ENCODE measurements at regions not wholly inside any gene's neighbourhood (a gene's known extent, or its start where the extent isn't known, plus 50 kb on each side); places are given as distances from the start of the nearest gene placed in this dataset.

DNA sequence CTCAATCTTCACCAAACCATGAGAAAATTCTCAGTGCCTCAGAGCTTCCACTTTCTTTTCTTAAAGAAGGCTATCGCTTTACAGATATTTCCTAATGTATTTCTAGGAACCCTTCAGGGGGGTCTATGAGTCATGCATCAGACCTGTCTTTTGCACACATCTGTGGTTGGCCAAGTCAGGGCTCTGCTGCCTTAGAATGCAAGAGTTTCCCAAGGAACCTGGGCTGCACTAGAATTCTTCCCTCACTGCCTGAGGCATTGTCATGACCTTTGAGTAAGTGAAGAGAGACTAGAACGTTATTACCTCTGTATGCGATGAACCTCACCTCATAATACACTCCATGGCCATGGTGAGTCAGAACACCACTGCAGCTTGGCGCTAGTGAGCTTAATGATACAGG is 365.0 kb upstream of the ID4 start:
- H3K36me3 ChIP-seq (ENCODE audit: control insufficient read depth, insufficient read depth, low read length), result no peaks in the 10 kb centered on the region
- H3K27ac ChIP-seq (ENCODE audit: insufficient read depth, low read length, poor library complexity, severe bottlenecking), result no peak overlapping the region
- no peak for DNase-seq
- H3K27me3 ChIP-seq (replicated peaks; ENCODE audit: control insufficient read depth, insufficient read depth, low read length, poor library complexity, severe bottlenecking), result no peaks in the 10 kb centered on the region
- no peak overlapping the region for H3K4me3 ChIP-seq (ENCODE audit: insufficient read depth, low read depth, low read length, poor library complexity, severe bottlenecking)
- H3K4me1 ChIP-seq (ENCODE audit: control insufficient read depth, insufficient read depth, low read length, poor library complexity, severe bottlenecking), result no peaks in the 10 kb centered on the region
- H3K9me3 ChIP-seq (ENCODE audit: control insufficient read depth, low read length), result no peaks in the 10 kb centered on the region

DNA sequence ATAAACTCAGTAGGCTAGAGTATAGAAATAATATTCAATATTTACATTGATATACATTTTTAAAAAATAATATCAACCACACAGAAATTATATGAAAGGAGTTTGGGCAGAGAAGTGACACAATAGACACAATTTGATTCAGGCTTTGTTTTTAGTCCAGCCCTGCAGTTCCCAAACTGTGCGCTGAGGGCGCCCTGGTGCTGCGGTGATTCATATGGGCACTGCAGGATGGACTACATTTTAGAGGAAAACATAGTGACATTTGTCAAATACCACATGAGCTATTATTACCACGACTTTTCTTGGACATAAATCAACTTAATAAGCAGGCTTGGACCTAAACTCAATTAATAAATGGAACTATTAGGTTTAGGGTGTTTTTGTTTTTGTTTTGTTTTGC is 364.3 kb upstream of the ID4 start:
- DNase-seq, result no peak
- Histone ChIP-seq H3K4me1 (ENCODE audit: control insufficient read depth, insufficient read depth, low read length, poor library complexity, severe bottlenecking) (no peaks in the 10 kb centered on the region), H3K9me3 (ENCODE audit: control insufficient read depth, low read length) (no peaks in the 10 kb centered on the region), H3K36me3 (ENCODE audit: control insufficient read depth, insufficient read depth, low read length) (no peaks in the 10 kb centered on the region), H3K27me3 (replicated peaks; ENCODE audit: control insufficient read depth, insufficient read depth, low read length, poor library complexity, severe bottlenecking) (no peaks in the 10 kb centered on the region), H3K4me3 (ENCODE audit: insufficient read depth, low read depth, low read length, poor library complexity, severe bottlenecking) (no peak overlapping the region), H3K27ac (ENCODE audit: insufficient read depth, low read length, poor library complexity, severe bottlenecking) (no peak overlapping the region)

DNA sequence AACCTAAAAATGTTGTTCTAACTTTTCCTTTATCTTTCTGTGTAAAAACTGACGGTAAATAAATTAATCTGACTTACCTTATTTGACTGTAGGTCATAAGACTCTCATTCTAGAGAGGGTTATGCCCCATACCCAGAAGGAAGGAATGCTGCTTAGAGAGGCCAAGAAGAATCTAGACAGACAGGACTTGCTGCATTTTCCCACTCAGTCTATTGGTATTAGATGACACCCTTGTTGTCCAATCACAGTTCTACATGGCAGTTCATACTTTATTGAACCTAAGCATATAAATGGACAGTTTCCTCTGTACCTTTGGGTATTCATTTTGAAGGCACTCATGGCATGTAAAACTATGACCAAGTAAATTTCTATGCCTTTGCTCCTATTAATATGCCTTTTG is 359.6 kb upstream of the ID4 start:
- no peak overlapping the region for H3K4me3 ChIP-seq (ENCODE audit: insufficient read depth, low read depth, low read length, poor library complexity, severe bottlenecking)
- no peaks in the 10 kb centered on the region for H3K4me1 ChIP-seq (ENCODE audit: control insufficient read depth, insufficient read depth, low read length, poor library complexity, severe bottlenecking)
- no peaks in the 10 kb centered on the region for H3K9me3 ChIP-seq (ENCODE audit: control insufficient read depth, low read length)
- H3K27me3 ChIP-seq (replicated peaks; ENCODE audit: control insufficient read depth, insufficient read depth, low read length, poor library complexity, severe bottlenecking), result no peaks in the 10 kb centered on the region
- no peaks in the 10 kb centered on the region for H3K36me3 ChIP-seq (ENCODE audit: control insufficient read depth, insufficient read depth, low read length)
- H3K27ac ChIP-seq (ENCODE audit: insufficient read depth, low read length, poor library complexity, severe bottlenecking), result no peak overlapping the region
- DNase-seq, result no peak

DNA sequence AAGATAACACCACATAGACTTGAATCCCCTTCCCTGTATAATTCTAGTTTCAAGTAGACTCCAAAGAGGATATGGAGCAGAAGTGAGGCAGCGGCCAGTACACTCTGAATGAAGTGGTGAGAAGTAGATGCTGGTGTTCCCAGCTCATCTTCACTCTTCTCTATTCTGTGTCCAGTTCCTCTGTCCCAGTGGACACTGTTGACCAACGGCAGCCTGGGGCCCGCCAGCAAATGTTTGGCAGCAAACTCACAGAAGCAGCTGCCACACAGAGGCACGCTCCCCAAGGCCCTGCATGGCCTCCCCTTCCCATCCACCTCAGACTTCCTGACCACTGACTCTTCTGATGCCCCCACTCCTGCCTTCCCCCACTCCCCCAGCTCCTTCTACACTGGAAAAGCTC is 358.9 kb upstream of the ID4 start:
- Histone ChIP-seq H3K9me3 (ENCODE audit: control insufficient read depth, low read length) (no peaks in the 10 kb centered on the region), H3K27me3 (replicated peaks; ENCODE audit: control insufficient read depth, insufficient read depth, low read length, poor library complexity, severe bottlenecking) (no peaks in the 10 kb centered on the region), H3K4me1 (ENCODE audit: control insufficient read depth, insufficient read depth, low read length, poor library complexity, severe bottlenecking) (no peaks in the 10 kb centered on the region), H3K36me3 (ENCODE audit: control insufficient read depth, insufficient read depth, low read length) (no peaks in the 10 kb centered on the region), H3K4me3 (ENCODE audit: insufficient read depth, low read depth, low read length, poor library complexity, severe bottlenecking) (no peak overlapping the region), H3K27ac (ENCODE audit: insufficient read depth, low read length, poor library complexity, severe bottlenecking) (no peak overlapping the region)
- no peak for DNase-seq

DNA sequence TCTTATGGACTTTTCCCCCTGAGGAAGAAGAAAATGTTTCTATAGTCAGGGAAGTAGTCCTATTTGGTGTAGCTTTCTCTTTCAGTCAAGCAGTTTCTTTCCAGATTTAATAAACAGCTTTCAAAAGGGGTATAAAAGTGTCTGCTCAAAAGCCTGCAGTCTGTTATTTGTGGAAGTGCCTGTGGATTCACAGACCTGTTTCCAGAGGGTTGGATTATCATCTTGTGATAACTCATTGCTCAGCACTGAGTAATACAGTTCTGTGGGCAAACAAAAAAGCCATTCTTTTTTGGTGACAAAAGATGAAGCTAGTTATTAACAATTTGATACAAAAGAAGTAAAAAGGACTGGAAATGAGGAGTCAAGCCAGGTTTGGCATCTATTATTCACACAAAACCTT is 358.2 kb upstream of the ID4 start:
- Histone ChIP-seq H3K4me1 (ENCODE audit: control insufficient read depth, insufficient read depth, low read length, poor library complexity, severe bottlenecking) (no peaks in the 10 kb centered on the region), H3K9me3 (ENCODE audit: control insufficient read depth, low read length) (no peaks in the 10 kb centered on the region), H3K27me3 (replicated peaks; ENCODE audit: control insufficient read depth, insufficient read depth, low read length, poor library complexity, severe bottlenecking) (no peaks in the 10 kb centered on the region), H3K4me3 (ENCODE audit: insufficient read depth, low read depth, low read length, poor library complexity, severe bottlenecking) (no peak overlapping the region), H3K36me3 (ENCODE audit: control insufficient read depth, insufficient read depth, low read length) (no peaks in the 10 kb centered on the region), H3K27ac (ENCODE audit: insufficient read depth, low read length, poor library complexity, severe bottlenecking) (no peak overlapping the region)
- DNase-seq, result no peak

DNA sequence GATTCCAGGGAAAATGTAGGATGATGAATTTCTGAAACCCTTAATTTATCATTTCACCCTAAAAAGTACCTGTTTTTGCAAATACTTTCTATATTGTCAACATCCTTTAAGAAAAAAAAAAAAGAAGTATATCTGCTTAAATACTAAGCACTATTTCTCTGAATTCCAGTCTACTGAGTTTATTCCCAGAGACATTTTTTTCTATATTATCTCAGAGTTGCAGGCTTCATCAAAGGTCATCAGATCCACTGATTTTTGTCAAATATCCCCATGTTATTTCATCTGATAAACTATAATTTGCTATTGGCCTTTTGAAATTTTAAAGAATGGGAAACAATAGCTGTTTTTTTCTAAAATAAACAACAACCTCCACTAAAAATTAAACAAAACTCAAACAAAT is 357.6 kb upstream of the ID4 start:
- H3K27ac ChIP-seq (ENCODE audit: insufficient read depth, low read length, poor library complexity, severe bottlenecking), result no peak overlapping the region
- H3K9me3 ChIP-seq (ENCODE audit: control insufficient read depth, low read length), result no peaks in the 10 kb centered on the region
- no peaks in the 10 kb centered on the region for H3K27me3 ChIP-seq (replicated peaks; ENCODE audit: control insufficient read depth, insufficient read depth, low read length, poor library complexity, severe bottlenecking)
- no peaks in the 10 kb centered on the region for H3K36me3 ChIP-seq (ENCODE audit: control insufficient read depth, insufficient read depth, low read length)
- no peak for DNase-seq
- H3K4me3 ChIP-seq (ENCODE audit: insufficient read depth, low read depth, low read length, poor library complexity, severe bottlenecking), result no peak overlapping the region
- no peaks in the 10 kb centered on the region for H3K4me1 ChIP-seq (ENCODE audit: control insufficient read depth, insufficient read depth, low read length, poor library complexity, severe bottlenecking)

DNA sequence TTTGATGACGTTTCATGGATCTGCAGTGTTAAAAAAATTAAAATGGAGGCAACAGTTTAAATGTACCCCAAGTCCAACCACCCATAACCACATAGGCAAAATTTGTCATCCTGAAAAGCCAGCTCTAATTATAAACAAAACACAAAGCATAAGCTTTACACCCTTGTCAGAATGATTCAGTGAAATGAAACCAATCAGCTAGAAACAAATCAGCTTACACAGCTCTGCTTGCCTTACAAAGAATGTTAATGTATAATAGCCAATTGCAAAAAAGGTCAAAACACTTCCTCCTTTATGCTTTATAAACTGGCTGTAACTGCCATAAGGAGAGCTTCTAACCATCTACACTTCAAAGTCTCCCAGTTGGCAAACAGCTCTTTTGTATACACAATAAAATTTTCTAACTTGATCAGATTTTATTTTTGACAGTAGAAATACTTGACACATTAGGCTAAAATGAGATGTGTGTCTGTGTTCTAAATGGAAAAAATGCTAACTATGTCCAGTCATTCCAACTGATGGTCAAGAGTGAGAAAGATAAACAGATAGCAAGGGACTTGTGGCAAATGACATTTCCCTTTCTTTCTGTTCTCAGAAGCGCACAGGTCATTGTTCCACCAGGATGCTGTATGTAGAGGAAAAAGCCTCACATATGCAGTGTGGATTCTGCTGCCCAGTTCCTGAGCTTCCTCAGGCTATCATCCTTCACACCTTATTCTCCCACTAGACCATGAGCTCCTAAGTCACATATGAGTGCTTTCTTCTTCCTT is 344.3 kb upstream of the ID4 start:
- H3K4me1 ChIP-seq (ENCODE audit: control insufficient read depth, insufficient read depth, low read length, poor library complexity, severe bottlenecking), result no peaks in the 10 kb centered on the region
- no peak overlapping the region for H3K27ac ChIP-seq (ENCODE audit: insufficient read depth, low read length, poor library complexity, severe bottlenecking)
- no peaks in the 10 kb centered on the region for H3K27me3 ChIP-seq (replicated peaks; ENCODE audit: control insufficient read depth, insufficient read depth, low read length, poor library complexity, severe bottlenecking)
- no peak for DNase-seq
- H3K4me3 ChIP-seq (ENCODE audit: insufficient read depth, low read depth, low read length, poor library complexity, severe bottlenecking), result no peak overlapping the region
- H3K9me3 ChIP-seq (ENCODE audit: control insufficient read depth, low read length), result no peaks in the 10 kb centered on the region
- no peaks in the 10 kb centered on the region for H3K36me3 ChIP-seq (ENCODE audit: control insufficient read depth, insufficient read depth, low read length)

DNA sequence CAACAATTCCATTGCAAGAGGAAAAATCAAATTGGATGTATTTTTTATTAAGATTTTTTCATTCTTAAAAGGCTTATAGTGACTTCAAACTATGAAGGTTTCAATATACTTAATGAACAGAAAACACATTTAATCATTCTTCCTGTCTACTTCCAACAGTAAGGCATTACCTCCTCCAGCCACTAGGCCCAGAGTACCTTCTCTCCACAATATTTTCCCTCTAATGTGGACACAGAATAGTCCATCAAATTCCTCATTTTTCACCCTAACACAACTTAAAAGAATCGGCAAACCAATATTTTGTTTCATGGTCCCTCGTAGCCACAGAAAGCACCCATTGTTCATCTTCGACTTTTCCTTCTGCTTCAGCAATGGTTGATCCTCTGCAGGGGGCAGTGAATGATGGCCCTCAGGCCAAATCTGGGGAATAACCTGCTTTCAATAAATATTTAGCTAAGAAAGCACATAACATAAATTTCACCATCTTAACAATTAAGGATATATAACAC is 335.4 kb upstream of the ID4 start:
- no peaks in the 10 kb centered on the region for H3K9me3 ChIP-seq (ENCODE audit: control insufficient read depth, low read length)
- DNase-seq, result no peak
- no peak overlapping the region for H3K4me3 ChIP-seq (ENCODE audit: insufficient read depth, low read depth, low read length, poor library complexity, severe bottlenecking)
- no peaks in the 10 kb centered on the region for H3K36me3 ChIP-seq (ENCODE audit: control insufficient read depth, insufficient read depth, low read length)
- no peaks in the 10 kb centered on the region for H3K4me1 ChIP-seq (ENCODE audit: control insufficient read depth, insufficient read depth, low read length, poor library complexity, severe bottlenecking)
- no peak overlapping the region for H3K27ac ChIP-seq (ENCODE audit: insufficient read depth, low read length, poor library complexity, severe bottlenecking)
- no peaks in the 10 kb centered on the region for H3K27me3 ChIP-seq (replicated peaks; ENCODE audit: control insufficient read depth, insufficient read depth, low read length, poor library complexity, severe bottlenecking)

DNA sequence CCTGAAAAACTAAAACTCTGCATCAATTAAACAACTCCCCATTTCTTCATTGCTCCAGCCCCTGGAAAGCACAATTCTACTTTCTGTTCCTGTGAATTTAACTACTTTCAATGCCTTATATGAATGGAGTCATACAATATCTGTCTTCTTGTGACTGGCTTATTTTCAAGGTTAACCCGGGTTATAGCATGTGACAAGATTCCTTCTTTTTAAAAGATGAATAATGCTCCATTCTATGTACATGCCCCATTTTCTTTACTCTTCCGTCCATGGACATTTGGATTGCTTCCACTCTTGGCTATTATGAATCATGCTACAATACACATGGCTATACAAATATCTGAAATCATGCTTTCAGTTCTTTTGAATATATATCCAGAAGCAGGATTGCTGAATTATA is 334.9 kb upstream of the ID4 start:
- H3K27me3 ChIP-seq (replicated peaks; ENCODE audit: control insufficient read depth, insufficient read depth, low read length, poor library complexity, severe bottlenecking), result no peaks in the 10 kb centered on the region
- H3K4me1 ChIP-seq (ENCODE audit: control insufficient read depth, insufficient read depth, low read length, poor library complexity, severe bottlenecking), result no peaks in the 10 kb centered on the region
- no peaks in the 10 kb centered on the region for H3K36me3 ChIP-seq (ENCODE audit: control insufficient read depth, insufficient read depth, low read length)
- no peaks in the 10 kb centered on the region for H3K9me3 ChIP-seq (ENCODE audit: control insufficient read depth, low read length)
- H3K4me3 ChIP-seq (ENCODE audit: insufficient read depth, low read depth, low read length, poor library complexity, severe bottlenecking), result no peak overlapping the region
- no peak overlapping the region for H3K27ac ChIP-seq (ENCODE audit: insufficient read depth, low read length, poor library complexity, severe bottlenecking)
- no peak for DNase-seq

DNA sequence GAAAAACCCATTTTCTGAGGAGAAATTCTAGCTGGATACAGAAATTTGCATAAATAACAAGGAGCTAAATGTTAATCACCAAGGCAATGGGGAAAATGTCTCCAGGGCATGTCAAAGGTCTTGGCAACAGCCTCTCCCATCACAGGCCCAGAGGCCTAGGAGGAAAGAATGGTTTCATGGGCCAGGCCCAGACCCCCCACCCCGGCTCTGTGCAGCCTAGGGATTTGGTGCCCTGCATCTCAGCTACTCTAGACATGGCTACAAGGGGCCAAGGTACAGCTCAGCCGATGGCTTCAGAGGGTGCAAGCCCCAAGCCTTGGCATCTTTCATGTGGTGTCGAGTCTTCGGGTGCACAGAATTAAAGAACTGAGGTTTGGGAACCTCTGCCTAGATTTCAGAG is 321.2 kb upstream of the ID4 start:
- no peak overlapping the region for H3K4me3 ChIP-seq (ENCODE audit: insufficient read depth, low read depth, low read length, poor library complexity, severe bottlenecking)
- DNase-seq, result no peak

More for the DNA sequence above, 321.2 kb upstream of the ID4 start:
- Histone ChIP-seq H3K27ac (ENCODE audit: insufficient read depth, low read length, poor library complexity, severe bottlenecking) (no peak overlapping the region), H3K36me3 (ENCODE audit: control insufficient read depth, insufficient read depth, low read length) (no peaks in the 10 kb centered on the region), H3K4me1 (ENCODE audit: control insufficient read depth, insufficient read depth, low read length, poor library complexity, severe bottlenecking) (no peaks in the 10 kb centered on the region), H3K9me3 (ENCODE audit: control insufficient read depth, low read length) (no peaks in the 10 kb centered on the region), H3K27me3 (replicated peaks; ENCODE audit: control insufficient read depth, insufficient read depth, low read length, poor library complexity, severe bottlenecking) (no peaks in the 10 kb centered on the region)
